ENCODE measurements at regions not wholly inside any gene's neighbourhood (a gene's known extent, or its start where the extent isn't known, plus 50 kb on each side); places are given as distances from the start of the nearest gene placed in this dataset.
A peak's percentile ranks its signal among the peaks of the same experiment; 100 is the strongest.

GRCh38 chr5:96080557-96080956 lies 118.9 kb upstream of the ELL2 start:
- peaks cover 21% of the 10 kb centered on the region for H3F3A ChIP-seq (replicated peaks; ENCODE audit: insufficient read depth)
- no peak overlapping the region for H3K9ac ChIP-seq
- no peaks in the 10 kb centered on the region for H3K27me3 ChIP-seq (ENCODE audit: insufficient read depth)
- DNase-seq, result no peak
- H3K27ac ChIP-seq (ENCODE audit: low read depth in 2 of 2, low read length in 1 of 2), result peak overlapping the region in 1 of 2 experiments; percentile 81; a peak in 2 of 4 replicates
- H2AFZ ChIP-seq (ENCODE audit: low read depth), result no peak overlapping the region; the same call in 1 of the 2 replicates
- H3K79me2 ChIP-seq (ENCODE audit: insufficient read depth), result no peaks in the 10 kb centered on the region
- H3K36me3 ChIP-seq (replicated peaks in 1 of 2; ENCODE audit: control insufficient read depth in 1 of 2, insufficient read depth in 2 of 2, low read length in 1 of 2), result no peaks in the 10 kb centered on the region
- H3K4me1 ChIP-seq (ENCODE audit: control insufficient read depth in 1 of 2, insufficient read depth in 2 of 2, low read depth in 1 of 2, low read length in 1 of 2), result peaks cover 0 to 34% of the 10 kb centered on the region in 2 experiments; a peak in 3 of 4 replicates
- no peak overlapping the region for H3K4me2 ChIP-seq
- no peaks in the 10 kb centered on the region for H3K9me3 ChIP-seq
- H3K4me3 ChIP-seq (ENCODE audit: low read depth in 2 of 2, low read length in 1 of 2), result no peak overlapping the region
- ChIA-PET CTCF (no interaction called here), POLR2A (no interaction called here)
- no peaks in the 10 kb centered on the region for H4K20me1 ChIP-seq (ENCODE audit: insufficient read depth)
- peak; percentile 66; the same call in 1 of the 2 replicates for TF ChIP-seq FOSL2 (IDR thresholded peaks at IDR 0.05; ENCODE audit: borderline replicate concordance, low read depth)
- TF ChIP-seq CTCF (IDR thresholded peaks at IDR 0.05), result no peak
- TF ChIP-seq ELF1 (IDR thresholded peaks at IDR 0.05), result no peak
- peak; percentile 65 for TF ChIP-seq JUND (IDR thresholded peaks at IDR 0.05)
- TF ChIP-seq TCF12 (IDR thresholded peaks at IDR 0.05), result peak; percentile 49; the same call in 1 of the 2 replicates
- TF ChIP-seq RFX5 (IDR thresholded peaks at IDR 0.05; ENCODE audit: low read length), result no peak
- TF ChIP-seq USF1 (IDR thresholded peaks at IDR 0.05; ENCODE audit: borderline replicate concordance, low read depth), result no peak
- TF ChIP-seq USF2 (IDR thresholded peaks at IDR 0.05; ENCODE audit: borderline replicate concordance, low read depth, low read length), result no peak
- TF ChIP-seq PBX3 (IDR thresholded peaks at IDR 0.05), result peak; percentile 62
- no peak for TF ChIP-seq RCOR1 (IDR thresholded peaks at IDR 0.05; ENCODE audit: low read length)
- no peaks in the 10 kb centered on the region for H3K9me2 ChIP-seq

GRCh38 chr5:96079962-96080361 lies 118.3 kb upstream of the ELL2 start:
- 76% methylated on average over 2 of the region's 2 CpGs for WGBS (ENCODE audit: low lambda C conversion rate)
- no peak overlapping the region for H2AFZ ChIP-seq (ENCODE audit: low read depth)
- no peaks in the 10 kb centered on the region for H3K9me2 ChIP-seq
- ChIA-PET CTCF (interaction anchor here (1.5 kb wide), 1 partner anchor 522 kb away, joined by 3 read pairs; no protein-coding TSS in a partner anchor), POLR2A (no interaction called here)
- H3K9me3 ChIP-seq, result no peaks in the 10 kb centered on the region
- peaks cover 0 to 39% of the 10 kb centered on the region in 2 experiments; a peak in 3 of 4 replicates for H3K4me1 ChIP-seq (ENCODE audit: control insufficient read depth in 1 of 2, insufficient read depth in 2 of 2, low read depth in 1 of 2, low read length in 1 of 2)
- H3K79me2 ChIP-seq (ENCODE audit: insufficient read depth), result no peaks in the 10 kb centered on the region
- no peak overlapping the region for H3K4me3 ChIP-seq (ENCODE audit: low read depth in 2 of 2, low read length in 1 of 2)
- H3K36me3 ChIP-seq (replicated peaks in 1 of 2; ENCODE audit: control insufficient read depth in 1 of 2, insufficient read depth in 2 of 2, low read length in 1 of 2), result no peaks in the 10 kb centered on the region
- no peak overlapping the region for H3K4me2 ChIP-seq
- H3K27me3 ChIP-seq (ENCODE audit: insufficient read depth), result no peaks in the 10 kb centered on the region
- peaks cover 22% of the 10 kb centered on the region for H3F3A ChIP-seq (replicated peaks; ENCODE audit: insufficient read depth)
- no peak for DNase-seq
- peak overlapping the region in 1 of 2 experiments; percentile 81; a peak in 2 of 4 replicates for H3K27ac ChIP-seq (ENCODE audit: low read depth in 2 of 2, low read length in 1 of 2)
- H3K9ac ChIP-seq, result no peak overlapping the region
- H4K20me1 ChIP-seq (ENCODE audit: insufficient read depth), result no peaks in the 10 kb centered on the region
- TF ChIP-seq PBX3 (IDR thresholded peaks at IDR 0.05) (no peak), USF2 (IDR thresholded peaks at IDR 0.05; ENCODE audit: borderline replicate concordance, low read depth, low read length) (no peak), NFIC (IDR thresholded peaks at IDR 0.05; ENCODE audit: borderline replicate concordance) (no peak), REST (IDR thresholded peaks at IDR 0.05; ENCODE audit: low read depth, low read length) (no peak), RCOR1 (IDR thresholded peaks at IDR 0.05; ENCODE audit: low read length) (no peak), IRF3 (IDR thresholded peaks at IDR 0.05; ENCODE audit: low read depth, low read length) (no peak), GABPA (IDR thresholded peaks at IDR 0.05; ENCODE audit: low read depth) (no peak), EZH2phosphoT487 (IDR thresholded peaks at IDR 0.05; ENCODE audit: borderline replicate concordance, low read depth) (no peak)

Measured in SK-N-SH (cell line).